Transverse colon (tissue), 4 donors: ENCODE measurements at regions not wholly inside any gene's neighbourhood (a gene's known extent, or its start where the extent isn't known, plus 50 kb on each side); places are given as distances from the start of the nearest gene placed in this dataset.
"Not testable (repeated sequence)": the region's sequence is repeated elsewhere in the genome, so short reads cannot be mapped to it uniquely, and the experiment has no call there.

ENCODE experiments used
- DNase-seq: peaks from one replicate; pipeline ENCODE4 v3.0.0-alpha.2; 2019
- H3K27ac ChIP-seq, 4 donors: fragments of 200-600 bp; sonication (generic); 2 replicates each; pipeline ENCODE4 v1.5.1; 2016 to 2018; ENCODE audit warnings: inconsistent platforms in 4 of 4
- H3K27me3 ChIP-seq: fragments of 200-600 bp; sonication (generic); 2 replicates; pipeline ENCODE4 v1.5.1; 2017; ENCODE audit warnings: inconsistent platforms
- H3K36me3 ChIP-seq, 4 donors: fragments of 200-600 bp; sonication (generic); 2 replicates each; pipeline ENCODE4 v1.5.1; 2017 to 2019; ENCODE audit warnings: inconsistent platforms in 4 of 4
- H3K4me1 ChIP-seq, 4 donors: fragments of 200-600 bp; sonication (generic); 2 replicates each; pipeline ENCODE4 v1.5.1; 2017 to 2020; ENCODE audit warnings: inconsistent platforms in 4 of 4
- H3K4me3 ChIP-seq, 4 donors: fragments of 200-600 bp; sonication (generic); 1 replicate in 1 of 4; 2 replicates in 3 of 4; pipeline versions ENCODE4 v1.5.1 to v1.6.1; 2017 to 2019; ENCODE audit warnings: inconsistent platforms in 4 of 4
- H3K9me3 ChIP-seq, 2 donors: fragments of 200-600 bp; sonication (generic); 2 replicates each; pipeline ENCODE4 v1.5.1; 2017 to 2019; ENCODE audit warnings: inconsistent platforms in 2 of 2
- EP300 ChIP-seq: sonication (generic); formaldehyde crosslinking; IDR thresholded peaks from one replicate; pipeline ENCODE4 v1.6.1; 2017; ENCODE audit warnings: antibody characterized with exemption, low read depth
- POLR2A ChIP-seq: fragments of 450-650 bp; IDR thresholded peaks from one replicate; pipeline ENCODE4 v1.6.1; 2016; ENCODE audit warnings: antibody characterized with exemption, mild to moderate bottlenecking, moderate library complexity
- POLR2AphosphoS5 ChIP-seq, 3 donors: sonication (generic); formaldehyde crosslinking; IDR thresholded peaks; one replicate each; pipeline ENCODE4 v1.6.1; 2016; ENCODE audit warnings: antibody characterized with exemption in 3 of 3
- WGBS, 2 donors: methylation state at CpG; one replicate each; pipeline ENCODE4 v1.1.5; 2018; ENCODE audit warnings: low coverage in 1 of 2; 5-methylcytosine and 5-hydroxymethylcytosine counted together
- in situ Hi-C, 4 donors: fragments of 200-750 bp; cut with MboI; loops; one replicate each; pipeline versions ENCODE4 v1.15.0 to v1.15.1; 2017; ENCODE audit warnings: low sequenced_read_pairs in 3 of 4, low pct_ligation_motif_present in 1 of 4, low pct_unique_long_range_greater_than_20kb in 1 of 4
- intact Hi-C: fragments of 100-400 bp; cut with DNase I; formaldehyde crosslinking; loops from one replicate; pipeline ENCODE4 v1.15.1; 2023; ENCODE audit warnings: low total_unique reads
- TF ChIP-seq, protein P1 (sequence below), 5 experiments: fragments of 200-600 bp in 3 of 5; fragments of 450-650 bp in 2 of 5; sonication (generic) in 3 of 5; IDR thresholded peaks; 1 replicate in 2 of 5; 2 replicates in 3 of 5; pipeline ENCODE4 v1.5.1; 2016 to 2017; ENCODE audit warnings: antibody characterized with exemption in 5 of 5, inconsistent platforms in 3 of 5, mild to moderate bottlenecking in 2 of 5, moderate library complexity in 1 of 5

DNA sequence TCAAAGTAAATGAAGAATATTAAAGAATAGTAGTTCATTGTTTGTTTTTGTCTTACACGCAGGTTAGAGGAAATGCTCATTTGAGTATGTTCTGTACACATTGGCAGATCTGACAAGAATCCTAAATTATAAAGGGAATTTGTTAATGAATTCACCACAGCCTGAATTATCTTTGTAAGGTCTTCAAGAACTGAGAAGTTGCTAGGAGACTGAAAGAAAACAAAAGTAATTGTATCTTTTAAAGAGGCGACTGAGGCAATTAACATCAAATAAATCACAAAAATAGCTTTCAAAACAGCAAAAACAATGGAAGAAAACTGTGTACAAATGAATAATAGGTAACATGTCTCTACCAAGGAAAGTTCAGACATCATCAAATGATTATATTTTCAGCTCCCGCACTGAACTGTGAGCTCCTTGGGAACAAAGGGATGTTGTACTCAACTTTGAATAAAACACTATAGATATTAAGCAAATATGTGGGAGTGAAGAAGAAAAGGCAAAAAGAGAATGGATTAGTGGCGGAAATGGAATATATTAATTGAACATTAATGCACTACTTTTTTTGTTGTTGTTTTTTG lies 51.7 kb upstream of the ATIC start:
- no peaks in the 10 kb centered on the region for H3K9me3 ChIP-seq
- in situ Hi-C loops: loop anchor here in 3 of 4 donors (25.0 kb wide), 2 partner anchors 677 to 1998 kb away; no protein-coding TSS in a partner anchor
- intact Hi-C loops: no loop called here
- no peak for TF ChIP-seq EP300
- TF ChIP-seq POLR2A: no peak
- TF ChIP-seq POLR2AphosphoS5 (IDR thresholded peaks at IDR 0.05): no peak
- TF ChIP-seq, protein P1, sequence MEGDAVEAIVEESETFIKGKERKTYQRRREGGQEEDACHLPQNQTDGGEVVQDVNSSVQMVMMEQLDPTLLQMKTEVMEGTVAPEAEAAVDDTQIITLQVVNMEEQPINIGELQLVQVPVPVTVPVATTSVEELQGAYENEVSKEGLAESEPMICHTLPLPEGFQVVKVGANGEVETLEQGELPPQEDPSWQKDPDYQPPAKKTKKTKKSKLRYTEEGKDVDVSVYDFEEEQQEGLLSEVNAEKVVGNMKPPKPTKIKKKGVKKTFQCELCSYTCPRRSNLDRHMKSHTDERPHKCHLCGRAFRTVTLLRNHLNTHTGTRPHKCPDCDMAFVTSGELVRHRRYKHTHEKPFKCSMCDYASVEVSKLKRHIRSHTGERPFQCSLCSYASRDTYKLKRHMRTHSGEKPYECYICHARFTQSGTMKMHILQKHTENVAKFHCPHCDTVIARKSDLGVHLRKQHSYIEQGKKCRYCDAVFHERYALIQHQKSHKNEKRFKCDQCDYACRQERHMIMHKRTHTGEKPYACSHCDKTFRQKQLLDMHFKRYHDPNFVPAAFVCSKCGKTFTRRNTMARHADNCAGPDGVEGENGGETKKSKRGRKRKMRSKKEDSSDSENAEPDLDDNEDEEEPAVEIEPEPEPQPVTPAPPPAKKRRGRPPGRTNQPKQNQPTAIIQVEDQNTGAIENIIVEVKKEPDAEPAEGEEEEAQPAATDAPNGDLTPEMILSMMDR (IDR thresholded peaks at IDR 0.05): no peak
- H3K27ac ChIP-seq: no peak overlapping the region
- H3K4me3 ChIP-seq: no peak overlapping the region
- no peaks in the 10 kb centered on the region for H3K27me3 ChIP-seq
- DNase-seq: no peak
- 62 to 78% methylated on average over 3 to 4 of the region's 4 CpGs for WGBS, 2 donors
- H3K36me3 ChIP-seq: no peaks in the 10 kb centered on the region
- no peaks in the 10 kb centered on the region for H3K4me1 ChIP-seq

DNA sequence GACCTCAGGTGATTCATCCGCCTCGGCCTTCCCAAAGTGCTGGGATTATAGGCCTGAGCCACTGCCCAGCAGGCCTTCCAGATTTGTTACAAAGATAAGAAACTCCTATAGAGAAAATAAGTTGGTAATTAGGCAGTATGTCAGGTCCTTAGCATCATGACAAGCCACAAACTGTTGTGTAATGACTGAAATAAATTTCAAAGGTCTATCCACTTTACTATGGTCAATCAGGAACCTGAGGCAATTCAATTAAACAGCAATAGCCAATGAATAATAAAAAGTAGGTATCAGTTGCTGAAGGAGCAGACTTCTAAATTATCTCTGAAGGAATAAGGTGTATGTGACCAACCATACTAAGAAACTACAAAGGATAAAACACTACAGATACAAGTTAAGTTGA lies 62.4 kb upstream of the ATIC start:
- TF ChIP-seq EP300: no peak
- TF ChIP-seq POLR2A: no peak
- TF ChIP-seq POLR2AphosphoS5 (IDR thresholded peaks at IDR 0.05): no peak
- TF ChIP-seq, protein P1 (IDR thresholded peaks at IDR 0.05): no peak
- no peaks in the 10 kb centered on the region for H3K36me3 ChIP-seq
- DNase-seq: no peak
- H3K27me3 ChIP-seq: no peaks in the 10 kb centered on the region
- no peaks in the 10 kb centered on the region for H3K4me1 ChIP-seq
- 89% methylated on average over 2 of the region's 2 CpGs; no CpG with 5 or more reads in 1 of the 2 donors for WGBS, 2 donors
- intact Hi-C loops (no loop called here), in situ Hi-C loops (no loop called here)
- no peak overlapping the region for H3K27ac ChIP-seq
- H3K4me3 ChIP-seq: no peak overlapping the region
- no peaks in the 10 kb centered on the region for H3K9me3 ChIP-seq

DNA sequence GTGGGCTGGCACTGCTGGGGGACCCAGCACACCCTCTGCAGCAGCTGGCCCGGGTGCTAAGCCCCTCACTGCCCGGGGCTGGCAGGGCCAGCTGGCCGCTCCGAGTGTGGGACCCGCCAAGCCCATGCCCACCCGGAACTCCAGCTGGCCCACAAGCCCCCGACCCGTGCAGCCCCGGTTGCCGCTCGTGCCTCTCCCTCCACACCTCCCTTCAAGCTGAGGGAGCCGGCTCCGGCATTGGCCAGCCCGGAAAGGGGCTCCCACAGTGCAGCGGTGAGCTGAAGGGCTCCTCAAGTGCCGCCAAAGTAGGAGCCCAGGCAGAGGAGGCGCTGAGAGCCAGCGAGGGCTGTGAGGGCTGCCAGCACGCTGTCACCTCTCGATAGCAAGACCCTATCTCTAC lies 65.9 kb upstream of the ATIC start:
- H3K4me3 ChIP-seq, DNase-seq, H3K4me1 ChIP-seq, H3K27ac ChIP-seq, H3K27me3 ChIP-seq, intact Hi-C loops, H3K9me3 ChIP-seq, in situ Hi-C loops, H3K36me3 ChIP-seq: not testable (repeated sequence)
- 93 to 96% methylated on average over 4 to 20 of the region's 20 CpGs for WGBS, 2 donors

DNA sequence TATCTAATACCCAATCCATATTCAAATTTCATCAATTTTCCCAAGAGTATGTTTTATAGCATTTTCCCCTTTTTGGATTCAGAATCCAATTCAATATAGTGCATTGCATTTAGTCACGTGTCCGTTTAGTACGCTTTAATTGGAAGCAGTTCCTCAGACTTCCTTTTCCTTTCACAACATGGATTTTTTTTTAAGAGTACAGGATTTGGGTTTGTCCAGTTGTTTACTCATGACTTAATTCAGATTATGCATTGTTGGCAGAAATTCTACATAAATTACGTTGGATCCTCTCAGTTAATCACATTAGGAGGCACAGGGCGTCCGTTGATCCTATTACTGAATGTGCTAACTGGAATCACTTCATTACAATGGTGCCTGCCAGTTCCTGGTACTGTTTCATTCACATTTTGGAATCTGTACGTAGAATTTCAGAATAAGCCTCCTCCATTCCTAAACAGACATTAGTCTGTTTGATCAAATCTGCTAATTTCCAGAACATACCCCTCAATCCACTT lies 70.0 kb upstream of the ATIC start:
- intact Hi-C loops (no loop called here), in situ Hi-C loops (no loop called here)
- TF ChIP-seq EP300 (no peak), POLR2A (no peak), POLR2AphosphoS5 (IDR thresholded peaks at IDR 0.05) (no peak)
- TF ChIP-seq, protein P1 (IDR thresholded peaks at IDR 0.05): no peak
- H3K4me1 ChIP-seq: no peaks in the 10 kb centered on the region
- WGBS, 2 donors: 57 to 58% methylated on average over 4 to 7 of the region's 7 CpGs
- H3K9me3 ChIP-seq: no peaks in the 10 kb centered on the region
- no peaks in the 10 kb centered on the region for H3K27me3 ChIP-seq
- no peak overlapping the region for H3K4me3 ChIP-seq
- no peak for DNase-seq
- H3K27ac ChIP-seq: no peak overlapping the region
- H3K36me3 ChIP-seq: no peaks in the 10 kb centered on the region
